ENCODE measurements at regions not wholly inside any gene's neighbourhood (a gene's known extent, or its start where the extent isn't known, plus 50 kb on each side); places are given as distances from the start of the nearest gene placed in this dataset.

DNA sequence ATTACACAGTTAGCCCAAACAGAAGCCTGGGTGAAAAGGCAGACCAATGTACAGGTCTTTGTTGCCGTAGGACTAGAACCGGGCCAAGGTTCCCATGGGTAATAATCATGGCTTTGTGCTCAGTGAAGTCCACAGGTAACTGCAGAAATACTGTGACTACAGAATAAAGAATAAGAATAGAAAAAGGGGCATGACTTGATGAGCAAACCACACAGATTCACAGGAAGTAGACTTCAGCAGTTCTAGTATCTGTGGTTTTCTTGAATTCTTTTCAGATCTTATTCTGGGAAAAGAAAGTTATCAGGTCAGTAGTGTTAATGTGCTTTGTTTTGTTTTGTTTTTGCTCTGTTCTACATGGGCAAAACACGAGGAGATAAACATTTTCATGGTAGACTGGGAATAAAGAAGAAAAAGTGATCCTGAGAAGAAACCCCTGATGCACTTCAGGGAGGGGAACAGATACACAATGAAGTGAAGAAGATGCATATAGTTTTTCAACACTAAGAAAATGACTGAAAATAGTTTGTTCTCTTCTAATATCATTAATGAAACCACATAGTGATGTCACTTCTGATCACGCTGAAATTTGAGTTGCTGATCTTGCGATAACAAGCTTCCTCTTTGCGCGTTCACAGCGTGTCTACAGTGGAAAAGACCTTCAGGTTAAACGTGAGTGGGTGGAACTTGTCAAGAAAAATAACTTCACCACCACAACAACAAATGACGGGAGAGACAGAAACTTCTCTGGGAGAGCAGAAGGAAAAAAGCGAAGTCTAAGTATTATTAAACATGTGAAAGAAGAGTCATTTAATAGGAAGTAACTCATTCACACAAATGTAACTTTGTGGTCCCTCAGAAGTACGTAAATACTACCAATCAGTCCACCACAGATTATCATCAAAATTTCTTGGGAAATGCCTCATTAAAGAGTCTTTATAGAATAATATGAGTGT is 315.8 kb upstream of the SATB1 start (continued):
- no peak for TF ChIP-seq SRSF3 (IDR thresholded peaks at IDR 0.05; ENCODE audit: insufficient read depth, low read length)
- TF ChIP-seq NR3C1 (CRISPR knock-in tag; IDR thresholded peaks at IDR 0.05): no peak

DNA sequence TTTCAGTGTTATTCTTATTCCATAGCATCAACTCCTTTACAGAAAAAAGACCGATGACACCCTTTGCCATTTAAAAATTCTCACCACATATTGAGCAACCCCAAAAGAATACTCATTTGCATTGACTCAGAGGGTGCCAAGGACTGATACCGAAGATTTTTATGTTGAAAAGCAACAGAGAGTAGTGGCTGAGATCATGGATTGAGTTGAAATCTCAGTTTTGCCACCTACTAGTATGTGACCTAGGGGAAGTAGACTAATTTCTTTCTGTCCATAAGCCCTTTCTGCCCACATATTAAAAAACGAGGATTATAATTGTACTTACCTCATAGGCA is 313.9 kb upstream of the SATB1 start:
- no peaks in the 10 kb centered on the region for H4K20me1 ChIP-seq (replicated peaks; ENCODE audit: control insufficient read depth, insufficient read depth, low read length)
- WGBS (ENCODE audit: insufficient coverage, low coverage, missing lambda C conversion rate): 0% methylated on average over 3 of the region's 3 CpGs
- no peak overlapping the region for H3K27ac ChIP-seq (ENCODE audit: extremely low read depth, low read depth, low read length)
- no peak overlapping the region for H3K4me3 ChIP-seq
- H3K4me1 ChIP-seq (replicated peaks in 1 of 2; ENCODE audit: control insufficient read depth in 2 of 2, insufficient read depth in 2 of 2, low read length in 2 of 2): no peaks in the 10 kb centered on the region
- in situ Hi-C loops (cut with MboI) (no loop called here), intact Hi-C loops (cut with micrococcal nuclease) (no loop called here)
- ATAC-seq: no peak
- TF ChIP-seq ETV6 (IDR thresholded peaks at IDR 0.05; ENCODE audit: borderline replicate concordance in 1 of 2, low read depth in 2 of 2, low read length in 1 of 2): no peak
- TF ChIP-seq ETV6 (CRISPR knock-in tag; IDR thresholded peaks at IDR 0.05; ENCODE audit: borderline replicate concordance): no peak
- TF ChIP-seq SOX6 (IDR thresholded peaks at IDR 0.05): no peak
- TF ChIP-seq NFE2 (IDR thresholded peaks at IDR 0.05; ENCODE audit: low read depth): no peak
- TF ChIP-seq KDM1A (IDR thresholded peaks at IDR 0.05): no peak
- H3K9me1 ChIP-seq (ENCODE audit: control insufficient read depth, insufficient read depth, low read length): no peaks in the 10 kb centered on the region
- no peak overlapping the region for H2AFZ ChIP-seq (ENCODE audit: low read depth, low read length)
- no peak overlapping the region for H3K4me2 ChIP-seq (ENCODE audit: insufficient read depth, low read length)
- no peak for DNase-seq (ENCODE audit: extremely low read depth in 1 of 4, low spot score in 3 of 4)
- peaks cover 1% of the 10 kb centered on the region for H3K9me3 ChIP-seq (replicated peaks; ENCODE audit: control insufficient read depth, insufficient read depth, low read depth, low read length)
- ChIA-PET POLR2A (no interaction called here), CTCF (ENCODE audit: low intra/inter-chr PET ratio) (no interaction called here)
- no peak for FAIRE-seq
- BruUV-seq (replicated peaks): no TSS peak
- H3K27me3 ChIP-seq (ENCODE audit: control insufficient read depth in 2 of 2, insufficient read depth in 2 of 2, low read length in 2 of 2): no peaks in the 10 kb centered on the region
- H3K79me2 ChIP-seq (ENCODE audit: control insufficient read depth, insufficient read depth, low read length): no peaks in the 10 kb centered on the region
- H3K9ac ChIP-seq (ENCODE audit: insufficient read depth in 1 of 2, low read depth in 2 of 2, low read length in 2 of 2): no peak overlapping the region
- H3K36me3 ChIP-seq (ENCODE audit: control insufficient read depth, insufficient read depth, low read length): no peaks in the 10 kb centered on the region

Data from K562 (cell line).